B cell (primary cell): ENCODE measurements at regions not wholly inside any gene's neighbourhood (a gene's known extent, or its start where the extent isn't known, plus 50 kb on each side); places are given as distances from the start of the nearest gene placed in this dataset.

ENCODE experiments used
- ATAC-seq: fragments of 200-7000 bp; cut with Tn5 transposase; one replicate; pipeline ENCODE4 v1.10.0; 2021; ENCODE audit warnings: low read depth, mild to moderate bottlenecking, moderate number of reproducible peaks, moderate library complexity
- CTCF ChIA-PET: fragments of 350-600 bp; sonication (Branson Sonifier 250); formaldehyde crosslinking; loops from one replicate; lab custom pipeline; 2021; ENCODE audit warnings: antibody characterized with exemption, inconsistent platforms; lab: Charles Lee
- POLR2A ChIA-PET: fragments of 350-600 bp; sonication (Branson Sonifier 250); formaldehyde crosslinking; loops from one replicate; lab custom pipeline; 2021; ENCODE audit warnings: antibody characterized with exemption; lab: Charles Lee
- DNase-seq: peaks from one replicate; pipeline ENCODE4 v3.0.0; 2013
- H2AFZ ChIP-seq: 2 replicates; pipeline ENCODE4 v1.6.1; 2012; ENCODE audit warnings: mild to moderate bottlenecking, low read depth, low read length; ENCODE audit not compliant: insufficient read depth, poor library complexity, severe bottlenecking
- H3K27ac ChIP-seq, 2 donors: 1 replicate in 1 of 2; 2 replicates in 1 of 2; pipeline ENCODE4 v1.5.1; 2012 to 2013; ENCODE audit warnings: low read length in 2 of 2, mild to moderate bottlenecking in 2 of 2, moderate library complexity in 1 of 2
- H3K27me3 ChIP-seq, 4 experiments: fragments of 200-600 bp in 1 of 4; sonication (generic) in 1 of 4; replicated peaks in 1 of 4; 1 replicate in 2 of 4; 2 replicates in 2 of 4; pipeline versions ENCODE4 v1.6.1 to v1.7.0; 2013 to 2016; ENCODE audit warnings: low read length in 3 of 4, mild to moderate bottlenecking in 2 of 4, mixed read lengths in 1 of 4, moderate library complexity in 1 of 4; ENCODE audit not compliant: insufficient read depth in 4 of 4, control insufficient read depth in 3 of 4; ENCODE audit errors: control extremely low read depth in 1 of 4
- H3K36me3 ChIP-seq, 2 experiments: replicated peaks in 1 of 2; 1 replicate in 1 of 2; 2 replicates in 1 of 2; pipeline versions ENCODE4 v1.6.1 to v1.7.1; 2013; ENCODE audit warnings: low read length in 1 of 2; ENCODE audit not compliant: insufficient read depth in 2 of 2, control insufficient read depth in 1 of 2; ENCODE audit errors: control extremely low read depth in 1 of 2, extremely low read depth in 1 of 2
- H3K4me1 ChIP-seq, 2 donors: fragments of 200-600 bp in 1 of 2; sonication (generic) in 1 of 2; 1 replicate in 1 of 2; 2 replicates in 1 of 2; pipeline versions ENCODE4 v1.5.1 to v1.6.1; 2013 to 2017; ENCODE audit warnings: low read length in 2 of 2; ENCODE audit not compliant: control insufficient read depth in 2 of 2, insufficient read depth in 2 of 2
- H3K4me2 ChIP-seq: replicated peaks from 2 replicates; pipeline ENCODE3; 2012; ENCODE audit warnings: mild to moderate bottlenecking, low read depth, low read length; ENCODE audit not compliant: poor library complexity, severe bottlenecking
- H3K4me3 ChIP-seq, 5 experiments: fragments of 200-600 bp in 1 of 5; sonication (generic) in 1 of 5; 1 replicate in 3 of 5; 2 replicates in 2 of 5; pipeline versions ENCODE4 v1.5.1 to v1.7.0; 2011 to 2016; ENCODE audit warnings: low read length in 4 of 5, mild to moderate bottlenecking in 4 of 5, low read depth in 2 of 5, control low read depth in 1 of 5, moderate library complexity in 1 of 5; ENCODE audit not compliant: insufficient read depth in 1 of 5; ENCODE audit errors: control extremely low read depth in 1 of 5, extremely low read depth in 1 of 5
- H3K79me2 ChIP-seq: fragments of 200-600 bp; sonication (generic); one replicate; pipeline ENCODE4 v1.6.0; 2016; ENCODE audit warnings: low read length; ENCODE audit not compliant: control insufficient read depth, insufficient read depth
- H3K9ac ChIP-seq: fragments of 200-600 bp; sonication (generic); 2 replicates; pipeline ENCODE4 v1.6.1; 2017; ENCODE audit warnings: mild to moderate bottlenecking, low read length, moderate library complexity
- H3K9me3 ChIP-seq, 3 donors: one replicate each; pipeline versions ENCODE4 v1.6.1 to v1.7.1; 2013; ENCODE audit warnings: low read length in 2 of 3; ENCODE audit not compliant: control insufficient read depth in 2 of 3, insufficient read depth in 1 of 3; ENCODE audit errors: control extremely low read depth in 1 of 3
- H4K20me1 ChIP-seq: 2 replicates; pipeline ENCODE4 v1.6.0; 2012; ENCODE audit warnings: mild to moderate bottlenecking, low read length; ENCODE audit not compliant: insufficient read depth, control insufficient read depth, poor library complexity, severe bottlenecking
- H3K27ac Mint-ChIP-seq: one replicate; pipeline ENCODE4 v1.8.0; 2021; ENCODE audit warnings: mixed read lengths
- H3K27me3 Mint-ChIP-seq: one replicate; pipeline ENCODE4 v1.8.0; 2021; ENCODE audit warnings: mixed read lengths
- H3K4me1 Mint-ChIP-seq: one replicate; pipeline ENCODE4 v1.8.0; 2021; ENCODE audit warnings: mixed read lengths
- H3K4me3 Mint-ChIP-seq: one replicate; pipeline ENCODE4 v1.8.0; 2021; ENCODE audit warnings: mixed read lengths
- H3K9me3 Mint-ChIP-seq: one replicate; pipeline ENCODE4 v1.8.0; 2022; ENCODE audit warnings: mixed read lengths; ENCODE audit not compliant: insufficient read depth
- EZH2 ChIP-seq: IDR thresholded peaks from 2 replicates; pipeline ENCODE4 v1.6.1; 2012; ENCODE audit warnings: borderline replicate concordance, low read depth, mild to moderate bottlenecking, moderate library complexity, low read length; ENCODE audit not compliant: insufficient read depth, poor library complexity, severe bottlenecking
- WGBS: methylation state at CpG from one replicate; pipeline ENCODE4 v1.1.5; 2013; ENCODE audit warnings: missing lambda C conversion rate; ENCODE audit not compliant: insufficient coverage; 5-methylcytosine and 5-hydroxymethylcytosine counted together
- intact Hi-C: fragments of 100-400 bp; cut with micrococcal nuclease; formaldehyde crosslinking; loops from one replicate; pipeline ENCODE4 v1.10.0; 2022
- TF ChIP-seq, protein P1 (sequence below): fragments of 200-600 bp; IDR thresholded peaks from one replicate; pipeline ENCODE4 v1.8.0; 2022; ENCODE audit warnings: antibody characterized with exemption, mild to moderate bottlenecking

DNA sequence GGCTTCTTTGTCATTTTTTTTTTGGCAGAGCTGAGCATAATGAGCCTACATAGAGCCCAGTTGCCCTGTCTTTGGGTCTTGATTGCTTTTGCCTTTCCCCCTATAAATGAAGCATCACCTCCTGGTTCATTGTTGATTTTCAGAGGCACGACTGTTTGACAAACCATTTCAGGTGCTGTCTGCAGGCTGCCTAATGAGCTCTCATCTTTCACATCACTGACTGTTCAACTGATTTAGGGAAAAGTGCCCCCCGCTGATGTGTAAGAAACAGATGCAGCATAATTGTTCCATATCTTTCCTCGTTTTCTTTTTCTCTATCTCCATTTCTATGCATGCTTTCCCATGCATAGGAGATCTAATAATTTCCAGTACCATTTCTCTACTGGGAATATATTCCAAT lies 338.6 kb downstream of the TMEM38B start:
- H3K9me3 ChIP-seq: no peaks in the 10 kb centered on the region
- H3K9me3 Mint-ChIP-seq: peaks cover 5% of the 10 kb centered on the region
- TF ChIP-seq EZH2: no peak
- TF ChIP-seq, protein P1, sequence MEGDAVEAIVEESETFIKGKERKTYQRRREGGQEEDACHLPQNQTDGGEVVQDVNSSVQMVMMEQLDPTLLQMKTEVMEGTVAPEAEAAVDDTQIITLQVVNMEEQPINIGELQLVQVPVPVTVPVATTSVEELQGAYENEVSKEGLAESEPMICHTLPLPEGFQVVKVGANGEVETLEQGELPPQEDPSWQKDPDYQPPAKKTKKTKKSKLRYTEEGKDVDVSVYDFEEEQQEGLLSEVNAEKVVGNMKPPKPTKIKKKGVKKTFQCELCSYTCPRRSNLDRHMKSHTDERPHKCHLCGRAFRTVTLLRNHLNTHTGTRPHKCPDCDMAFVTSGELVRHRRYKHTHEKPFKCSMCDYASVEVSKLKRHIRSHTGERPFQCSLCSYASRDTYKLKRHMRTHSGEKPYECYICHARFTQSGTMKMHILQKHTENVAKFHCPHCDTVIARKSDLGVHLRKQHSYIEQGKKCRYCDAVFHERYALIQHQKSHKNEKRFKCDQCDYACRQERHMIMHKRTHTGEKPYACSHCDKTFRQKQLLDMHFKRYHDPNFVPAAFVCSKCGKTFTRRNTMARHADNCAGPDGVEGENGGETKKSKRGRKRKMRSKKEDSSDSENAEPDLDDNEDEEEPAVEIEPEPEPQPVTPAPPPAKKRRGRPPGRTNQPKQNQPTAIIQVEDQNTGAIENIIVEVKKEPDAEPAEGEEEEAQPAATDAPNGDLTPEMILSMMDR: no peak
- DNase-seq (no peak), ATAC-seq (no peak)
- H2AFZ ChIP-seq: no peak overlapping the region
- no peak overlapping the region for H3K9ac ChIP-seq
- WGBS: 88% methylated on average over 1 of the region's 3 CpGs
- no peaks in the 10 kb centered on the region for H3K36me3 ChIP-seq
- H3K4me3 Mint-ChIP-seq: no peak overlapping the region
- H3K27ac Mint-ChIP-seq: no peak overlapping the region
- no peaks in the 10 kb centered on the region for H4K20me1 ChIP-seq
- no peaks in the 10 kb centered on the region for H3K4me1 ChIP-seq
- H3K27me3 Mint-ChIP-seq: no peaks in the 10 kb centered on the region
- no peaks in the 10 kb centered on the region for H3K79me2 ChIP-seq
- intact Hi-C loops: no loop called here
- no peaks in the 10 kb centered on the region for H3K4me1 Mint-ChIP-seq
- no peak overlapping the region for H3K4me2 ChIP-seq
- no peak overlapping the region for H3K4me3 ChIP-seq
- H3K27me3 ChIP-seq: no peaks in the 10 kb centered on the region
- ChIA-PET POLR2A (no interaction called here), CTCF (no interaction called here)
- H3K27ac ChIP-seq: no peak overlapping the region

DNA sequence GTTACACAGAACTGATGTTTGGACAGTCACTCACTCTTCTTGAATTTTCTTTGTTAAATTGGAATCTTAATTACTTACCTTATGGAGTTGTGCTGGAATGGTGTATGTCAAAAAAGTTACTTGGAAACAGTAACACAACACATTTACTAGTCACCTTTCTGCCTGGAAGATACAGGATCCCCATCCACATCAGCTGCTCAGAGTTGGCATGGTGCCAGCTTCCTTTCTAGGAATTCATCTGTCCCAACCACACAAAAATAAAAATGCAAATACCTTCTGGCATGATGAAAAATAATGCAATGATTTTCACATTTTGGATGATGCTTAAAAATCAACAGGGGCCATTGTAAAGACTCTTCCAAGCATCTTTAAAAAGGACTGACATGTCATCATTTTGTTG lies 341.5 kb downstream of the TMEM38B start:
- Histone ChIP-seq H3K4me1 (no peaks in the 10 kb centered on the region), H3K9ac (no peak overlapping the region), H2AFZ (no peak overlapping the region), H3K4me3 (no peak overlapping the region), H3K9me3 (no peaks in the 10 kb centered on the region), H3K79me2 (no peaks in the 10 kb centered on the region), H4K20me1 (no peaks in the 10 kb centered on the region), H3K27ac (no peak overlapping the region), H3K36me3 (no peaks in the 10 kb centered on the region), H3K4me2 (no peak overlapping the region), H3K27me3 (no peaks in the 10 kb centered on the region)
- H3K9me3 Mint-ChIP-seq: peaks cover 4% of the 10 kb centered on the region
- H3K4me1 Mint-ChIP-seq: no peaks in the 10 kb centered on the region
- H3K27me3 Mint-ChIP-seq: no peaks in the 10 kb centered on the region
- no peak overlapping the region for H3K4me3 Mint-ChIP-seq
- intact Hi-C loops: no loop called here
- ChIA-PET CTCF (no interaction called here), POLR2A (no interaction called here)
- TF ChIP-seq EZH2: no peak
- DNase-seq: no peak
- no peak for ATAC-seq
- no peak overlapping the region for H3K27ac Mint-ChIP-seq
